CD4-positive, alpha-beta T cell treated with Interleukin-12 subunit alpha and Interleukin-12 subunit beta, for 1 hour (primary cell): ENCODE measurements at regions not wholly inside any gene's neighbourhood (a gene's known extent, or its start where the extent isn't known, plus 50 kb on each side); places are given as distances from the start of the nearest gene placed in this dataset.
"Not testable (repeated sequence)": the region's sequence is repeated elsewhere in the genome, so short reads cannot be mapped to it uniquely, and the experiment has no call there.

Experiments used
- DNase-seq: peaks from one replicate; pipeline ENCODE4 v3.0.0-alpha.2; 2020

GRCh38 chr7:56291-56913 is 136.0 kb upstream of the FAM20C start:
- no peak for DNase-seq

DNA sequence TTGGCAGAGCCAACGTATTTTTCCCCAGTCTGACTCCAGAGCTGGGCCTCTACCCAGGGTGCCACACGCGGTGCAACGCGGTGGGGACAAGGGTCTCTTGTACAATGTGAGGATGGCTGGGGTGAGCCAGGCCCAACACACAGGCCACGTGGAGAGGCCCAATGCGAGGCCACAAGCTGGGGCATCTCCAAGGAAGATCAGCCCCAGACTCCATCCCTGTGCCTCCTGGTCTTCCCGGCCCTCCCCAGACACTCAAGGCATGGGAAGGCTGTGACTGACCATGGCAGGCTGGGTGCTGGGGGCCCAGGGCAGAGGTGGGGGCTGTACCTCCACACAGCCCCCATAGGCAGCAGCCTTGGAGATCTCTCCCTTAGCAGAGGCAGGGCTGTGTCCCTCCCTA is 135.3 kb upstream of the FAM20C start:
- DNase-seq, result no peak

DNA sequence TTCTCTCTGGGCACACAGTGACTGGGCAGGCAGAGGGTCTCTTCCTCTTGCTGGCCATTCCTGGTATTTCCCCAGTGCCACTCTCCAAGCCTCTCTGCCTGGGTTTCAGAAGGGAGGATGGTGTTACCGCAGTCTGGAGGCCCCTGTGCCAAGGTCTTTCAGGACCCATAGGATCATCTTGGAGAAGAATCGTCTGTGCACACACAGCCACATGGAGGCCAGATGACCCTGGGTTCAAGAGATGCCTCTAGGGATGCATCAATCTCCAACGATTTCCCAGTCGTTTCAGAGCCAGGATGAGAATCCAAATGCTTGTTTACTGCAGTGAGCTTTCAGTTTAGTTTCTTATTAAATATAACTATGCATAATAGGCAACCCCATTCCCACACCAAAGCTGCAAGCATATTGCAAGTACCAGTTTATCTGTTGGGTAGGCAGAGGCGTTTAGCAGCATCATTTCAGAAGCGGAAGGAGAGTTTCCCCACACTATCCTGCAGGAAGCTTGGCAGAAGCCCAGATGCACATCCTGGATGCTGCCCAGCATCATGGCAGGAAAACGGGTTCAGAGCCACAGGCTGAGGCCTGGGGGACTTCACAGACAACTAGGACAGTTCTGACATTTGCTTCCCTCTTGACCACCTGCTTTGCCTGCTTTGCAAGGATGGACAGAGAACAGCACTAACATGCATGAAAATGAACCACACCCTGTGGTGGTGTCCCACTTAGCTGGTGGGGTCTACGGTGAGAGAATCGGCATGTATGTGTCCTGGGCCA is 134.7 kb upstream of the FAM20C start:
- DNase-seq, result no peak

DNA sequence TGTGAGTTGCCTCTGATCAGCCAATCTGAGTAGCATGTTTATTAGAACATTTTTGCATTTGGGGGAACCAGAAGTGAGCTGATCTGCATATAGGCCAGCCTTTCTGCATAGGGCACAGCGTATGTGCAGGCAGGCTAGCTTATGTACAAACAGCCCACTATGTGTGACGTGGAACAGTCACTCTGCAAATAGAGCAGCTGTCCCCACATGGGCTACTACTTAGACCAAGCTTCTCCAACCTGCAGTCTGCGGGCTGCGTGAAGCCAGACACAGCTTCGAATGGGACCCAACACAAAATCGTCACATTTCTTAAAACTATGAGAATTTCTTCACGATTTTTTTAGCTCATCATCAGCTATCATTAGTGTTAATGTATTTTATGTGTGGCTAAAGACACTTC is 134.1 kb upstream of the FAM20C start:
- DNase-seq, result no peak

DNA sequence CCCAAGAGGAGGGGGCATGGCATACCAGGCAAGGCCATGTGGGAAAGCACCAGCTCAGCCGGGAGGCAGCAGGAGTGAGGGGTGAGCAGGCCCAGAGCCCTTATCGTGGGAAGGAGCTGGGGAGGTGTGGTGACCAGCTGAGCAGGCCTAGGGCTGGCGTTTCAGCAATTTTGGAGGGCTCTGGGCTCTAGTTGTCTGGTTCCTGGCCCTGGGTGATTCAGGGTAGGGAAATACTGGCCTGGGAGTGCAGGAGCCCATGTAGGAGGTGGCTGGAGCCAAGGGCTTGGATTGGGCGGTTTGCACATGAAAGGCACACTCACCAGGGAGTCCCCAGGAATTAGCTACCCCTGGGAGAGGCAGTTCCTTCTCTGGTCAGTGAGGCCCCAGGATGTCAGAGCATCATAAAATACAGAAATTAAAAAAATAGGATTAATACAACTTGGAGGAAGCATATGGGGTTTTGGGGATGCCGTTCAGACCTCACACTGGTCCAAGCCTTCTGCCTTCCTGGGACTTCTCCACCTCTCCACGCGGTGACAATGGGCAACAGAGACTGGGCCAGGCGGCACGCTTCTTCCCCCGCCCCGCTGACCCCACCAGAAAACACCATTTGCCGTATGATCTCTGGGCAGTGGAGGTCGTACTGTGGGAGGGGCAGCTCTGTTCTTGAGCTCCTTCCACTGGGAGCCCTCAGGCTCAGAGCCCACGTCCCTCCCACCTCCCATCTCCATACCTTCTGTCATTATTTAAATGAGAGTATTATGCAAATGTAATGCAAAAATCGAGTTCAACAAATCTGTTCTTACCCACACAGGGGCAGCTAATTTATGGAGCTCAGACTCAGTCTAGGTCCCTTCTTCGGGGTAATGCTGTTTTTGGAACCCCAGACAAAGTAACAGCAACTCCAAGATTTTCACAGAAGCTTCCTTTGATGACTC is 133.0 kb upstream of the FAM20C start:
- no peak for DNase-seq

GRCh38 chr7:60017-60675 is 132.2 kb upstream of the FAM20C start:
- DNase-seq, result no peak

DNA sequence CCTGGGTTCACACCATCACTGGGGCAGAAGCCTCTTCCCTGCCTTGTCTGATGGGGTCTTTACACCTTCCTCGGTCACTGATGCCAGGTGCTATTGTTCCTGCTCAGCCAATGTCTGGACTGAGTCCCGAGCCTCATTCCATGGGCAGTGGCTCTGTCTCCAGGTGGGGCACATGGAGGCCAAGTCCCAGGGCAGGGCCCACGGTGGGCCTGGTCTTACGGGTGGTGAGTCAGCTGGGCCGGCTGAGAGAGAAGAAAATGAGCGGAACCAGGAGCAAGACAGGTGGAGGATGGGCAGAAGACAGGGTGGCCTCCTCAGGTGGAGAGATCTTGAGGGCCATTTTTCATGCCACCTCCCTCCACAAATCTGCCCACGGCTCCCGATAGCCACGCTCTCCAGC is 131.7 kb upstream of the FAM20C start:
- DNase-seq, result no peak

DNA sequence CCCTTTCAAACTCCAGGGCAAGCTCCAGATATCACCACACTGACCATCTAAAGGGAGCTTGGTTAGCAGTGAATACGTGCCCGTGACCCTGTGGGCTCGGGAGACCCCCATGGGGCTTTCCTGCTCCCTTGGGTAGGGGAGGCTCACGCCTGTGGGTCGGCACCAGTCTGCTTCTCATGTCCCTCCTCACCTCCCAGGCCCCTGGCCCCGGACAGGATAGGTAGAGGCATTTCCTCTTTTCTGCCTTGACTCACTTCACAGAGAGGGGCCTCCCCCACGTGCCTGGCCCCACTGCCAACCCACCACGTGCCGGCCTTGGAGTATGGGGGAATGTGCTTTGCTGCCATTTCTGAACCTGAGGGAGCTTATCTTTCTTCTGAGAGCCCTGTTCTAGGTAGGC is 131.3 kb upstream of the FAM20C start:
- no peak for DNase-seq

DNA sequence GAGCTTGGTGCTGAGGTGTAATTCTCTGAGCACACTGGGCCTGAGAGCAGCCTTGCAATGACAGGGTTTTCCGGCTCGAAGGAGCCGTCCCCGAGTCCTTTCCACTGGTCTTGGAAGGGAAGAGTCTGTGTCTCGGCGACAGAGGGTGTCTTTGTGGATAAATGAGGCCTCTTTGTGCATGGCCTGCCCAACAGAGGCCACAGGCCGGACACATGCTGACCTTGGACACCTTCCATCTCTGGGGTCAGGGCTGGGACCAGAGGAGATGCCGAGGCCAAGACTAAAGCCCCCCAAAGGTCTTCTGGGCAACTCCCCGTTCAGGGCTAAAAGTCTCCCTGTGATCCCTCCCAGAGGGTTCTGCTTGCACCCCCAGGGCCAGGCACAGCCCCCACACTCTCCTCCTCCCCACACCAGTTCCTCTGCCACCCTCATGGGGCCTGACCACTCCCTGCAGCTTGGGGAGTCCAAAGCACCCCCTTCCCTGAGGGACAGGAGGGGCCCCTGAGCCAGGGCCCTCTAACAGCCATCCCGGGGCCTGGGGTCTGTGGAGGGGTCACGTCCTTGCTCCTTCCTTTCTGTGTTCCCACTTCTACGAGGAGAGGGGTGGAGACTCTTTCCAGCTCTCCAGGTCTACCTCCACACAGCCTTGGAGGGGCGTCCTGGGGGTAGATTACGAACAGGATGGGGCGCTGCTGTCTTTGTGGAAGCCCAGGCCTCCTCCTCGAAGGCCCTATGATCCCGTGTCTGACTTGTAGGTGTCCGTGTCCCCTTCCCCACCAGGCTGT is 130.6 kb upstream of the FAM20C start:
- DNase-seq, result no peak

DNA sequence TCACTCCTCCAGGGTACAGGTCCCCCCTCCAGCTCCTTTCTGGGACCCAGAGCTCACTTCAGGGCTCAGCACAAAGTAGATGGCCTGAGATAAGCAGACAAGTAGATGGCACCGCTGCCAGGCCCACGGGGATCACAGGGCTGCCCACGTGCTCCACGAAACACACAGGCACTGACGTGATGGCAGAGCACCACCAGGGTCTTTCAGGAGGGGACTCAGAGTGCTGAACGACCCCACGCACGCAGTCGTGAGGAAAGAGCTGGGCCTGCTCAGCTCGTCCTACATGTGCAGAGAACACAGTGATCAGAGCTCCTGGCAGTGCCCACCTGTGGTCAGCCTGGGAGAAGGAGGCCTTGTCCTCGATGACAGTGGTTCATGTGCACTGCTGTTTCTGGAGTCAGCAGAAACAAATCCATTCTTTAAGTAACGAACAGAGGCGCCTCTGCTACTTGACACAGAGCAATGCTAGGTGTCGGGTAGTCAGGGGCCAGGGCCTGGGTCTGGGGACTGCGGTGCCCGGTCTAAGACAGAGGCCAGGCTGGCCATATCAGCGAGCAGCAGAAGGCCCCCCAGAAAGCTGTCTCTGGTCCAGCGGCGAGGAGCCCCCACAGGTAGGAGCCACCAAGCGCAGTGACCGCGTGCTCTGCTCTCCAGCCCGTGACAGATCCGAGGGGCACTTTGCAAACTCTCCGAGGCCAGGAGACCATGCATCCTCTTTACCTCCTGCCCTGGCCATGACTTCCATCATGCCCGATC is 129.8 kb upstream of the FAM20C start:
- no peak for DNase-seq

DNA sequence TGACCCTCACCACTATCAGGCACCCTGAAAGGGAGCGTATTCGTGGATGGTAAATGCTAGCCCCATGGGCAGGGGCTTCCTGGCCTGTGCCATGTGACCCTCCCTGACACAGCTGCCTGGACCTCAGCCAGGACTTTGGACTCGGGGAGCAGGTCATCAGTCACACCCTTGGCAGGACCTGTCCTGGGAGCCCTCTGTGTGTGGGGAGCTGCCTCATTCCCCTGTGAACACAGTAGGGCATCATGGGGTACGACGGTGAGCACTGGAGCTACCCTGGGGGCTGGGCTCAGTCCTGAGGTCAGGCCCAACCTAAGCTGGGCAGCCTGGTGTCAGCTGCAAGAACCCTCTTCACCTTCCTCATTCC is 129.3 kb upstream of the FAM20C start:
- no peak for DNase-seq

DNA sequence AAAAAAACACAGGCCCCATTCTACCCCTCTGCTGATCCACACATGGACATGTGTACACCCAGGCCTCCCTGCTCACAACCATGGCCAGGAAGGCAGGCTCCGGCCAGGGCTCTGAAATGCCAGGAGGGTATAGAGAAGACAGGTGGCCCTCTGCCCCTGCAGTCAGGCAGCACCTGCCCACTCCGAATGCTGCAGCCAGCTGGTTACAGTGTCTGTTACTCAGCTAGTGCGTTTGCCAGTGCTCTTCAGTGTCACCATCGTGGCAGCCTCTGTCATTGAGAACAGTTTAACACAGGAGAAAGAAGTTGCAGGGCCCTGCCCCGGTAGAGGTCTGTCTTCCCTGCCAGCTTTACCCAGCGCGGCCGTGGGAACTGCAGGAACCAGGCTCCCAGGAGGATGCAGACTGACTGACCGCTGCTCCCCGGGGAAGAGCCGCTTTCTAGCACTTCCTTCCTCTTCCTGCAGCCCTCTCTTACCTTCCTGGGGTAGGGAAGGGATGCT is 128.8 kb upstream of the FAM20C start:
- DNase-seq, result no peak

GRCh38 chr7:64098-64915 is 128.1 kb upstream of the FAM20C start:
- no peak for DNase-seq

GRCh38 chr7:64916-65341 is 127.4 kb upstream of the FAM20C start:
- no peak for DNase-seq

- no peak for DNase-seq
These were observed 126.8 kb upstream of the FAM20C start for GRCh38 chr7:65554-65953.

DNA sequence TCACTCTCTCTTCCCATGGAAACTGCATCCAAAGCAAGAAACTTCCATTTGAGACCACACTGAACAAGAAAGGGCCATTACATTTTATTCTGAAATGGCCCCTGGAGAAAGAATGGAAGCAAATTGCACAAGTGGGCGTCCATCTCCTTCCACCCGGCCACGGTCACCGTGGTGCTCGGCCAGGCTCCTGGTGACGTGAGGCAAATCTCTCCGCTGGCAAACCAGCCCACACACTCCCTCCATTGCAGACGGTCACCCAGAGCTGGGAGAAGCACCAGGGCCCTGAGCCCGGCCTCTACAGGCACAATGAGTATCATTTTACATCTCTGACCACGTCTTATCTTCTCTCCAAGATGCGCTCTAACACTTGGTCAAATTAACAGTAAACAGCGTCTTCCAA is 126.1 kb upstream of the FAM20C start:
- no peak for DNase-seq

GRCh38 chr7:66741-67140 is 125.6 kb upstream of the FAM20C start:
- no peak for DNase-seq

DNA sequence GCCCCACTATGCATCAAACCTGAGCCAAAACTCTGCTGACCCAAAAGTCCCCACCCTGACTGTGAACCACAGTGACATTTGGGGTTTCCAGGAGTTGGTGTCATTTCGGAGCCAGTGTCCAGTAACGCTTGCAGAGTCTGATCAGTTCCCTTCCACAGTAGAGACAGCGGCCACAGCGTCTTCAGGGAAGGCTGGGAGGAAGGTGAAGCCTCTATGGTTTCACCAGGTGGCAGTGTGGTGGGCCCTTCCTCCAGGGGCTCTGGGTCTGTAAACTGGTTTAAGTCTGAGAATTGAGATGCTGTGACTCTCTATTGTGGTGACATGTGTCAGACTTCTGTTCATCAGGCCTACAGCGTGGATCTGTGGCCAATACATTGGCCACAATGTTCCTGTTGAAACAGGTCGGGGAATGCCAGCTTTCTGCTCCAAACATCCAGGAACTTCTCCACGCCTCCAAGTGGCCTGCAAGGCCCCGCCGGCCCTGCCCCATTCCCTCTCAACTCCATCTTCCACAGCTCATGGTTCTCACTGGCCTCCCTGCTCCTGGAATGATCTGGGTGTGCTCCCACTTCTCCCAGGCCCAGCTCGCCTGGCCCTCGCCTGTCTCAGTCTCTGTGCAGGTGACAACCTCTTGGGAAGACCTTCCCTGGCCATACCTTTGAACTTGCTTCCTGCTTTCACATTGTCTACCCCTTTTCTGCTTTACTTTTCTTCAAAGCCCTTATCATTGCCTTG is 124.5 kb upstream of the FAM20C start:
- no peak for DNase-seq

DNA sequence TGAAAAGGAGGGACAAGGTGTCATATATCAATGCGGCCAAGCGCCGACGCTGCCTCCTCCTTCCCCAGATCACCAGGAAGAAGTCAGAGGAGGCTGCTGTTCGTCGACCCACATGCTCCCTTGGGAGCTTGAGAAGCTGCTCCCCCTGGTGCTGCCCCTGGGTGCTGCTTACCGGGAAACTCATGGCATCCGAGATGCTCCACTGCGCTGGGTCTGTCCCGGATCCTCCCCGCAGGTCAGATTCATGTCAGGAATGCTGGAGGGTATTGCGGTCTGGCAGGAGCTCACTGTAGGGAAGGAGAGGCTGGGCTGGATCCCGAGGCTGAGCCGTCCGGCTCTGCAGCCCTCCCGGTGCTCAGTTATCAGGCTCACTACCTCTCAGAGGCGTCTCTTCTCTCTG is 123.7 kb upstream of the FAM20C start:
- DNase-seq, result no peak

DNA sequence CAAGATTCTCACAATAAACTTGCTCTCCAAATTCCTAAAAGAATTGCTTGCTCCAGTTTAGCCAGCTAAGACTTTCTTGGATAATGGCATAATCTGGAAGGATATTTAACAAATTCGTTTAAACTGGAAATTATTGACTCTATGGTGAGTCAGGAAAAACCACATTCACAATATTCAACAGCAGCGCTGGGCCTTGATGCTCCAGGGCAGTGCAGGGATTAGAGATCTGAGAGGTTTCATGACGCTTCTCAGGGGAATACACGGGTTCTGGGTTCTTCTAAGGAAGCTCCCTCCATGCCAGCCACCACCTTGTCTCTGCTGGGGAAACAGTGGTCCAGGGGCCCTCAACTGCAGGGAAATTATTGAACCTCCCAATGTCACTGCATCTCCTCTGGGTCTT is 123.3 kb upstream of the FAM20C start:
- DNase-seq, result not testable (repeated sequence)
